Muscle of leg (tissue), 3 donors: ENCODE measurements at regions not wholly inside any gene's neighbourhood (a gene's known extent, or its start where the extent isn't known, plus 50 kb on each side); places are given as distances from the start of the nearest gene placed in this dataset.

Experiments
- DNase-seq: peaks from one replicate; pipeline ENCODE4 v3.0.0; 2013
- H3K27ac ChIP-seq: one replicate; pipeline ENCODE4 v1.5.1; 2013; ENCODE audit warnings: mild to moderate bottlenecking, low read length, control low read depth
- H3K27me3 ChIP-seq: one replicate; pipeline ENCODE4 v1.6.1; 2013; ENCODE audit warnings: low read length; ENCODE audit not compliant: control insufficient read depth, insufficient read depth
- H3K36me3 ChIP-seq: one replicate; pipeline ENCODE4 v1.6.1; 2013; ENCODE audit warnings: low read length; ENCODE audit not compliant: control insufficient read depth, insufficient read depth
- H3K4me1 ChIP-seq: one replicate; pipeline ENCODE4 v1.6.1; 2013; ENCODE audit warnings: low read length; ENCODE audit not compliant: control insufficient read depth, insufficient read depth
- H3K4me3 ChIP-seq: one replicate; pipeline ENCODE4 v1.5.1; 2013; ENCODE audit warnings: low read length, control low read depth
- H3K9me3 ChIP-seq: replicated peaks from 2 replicates; pipeline ENCODE4 v1.6.1; 2013; ENCODE audit warnings: low read depth, low read length; ENCODE audit not compliant: control insufficient read depth
- WGBS: methylation state at CpG from one replicate; pipeline ENCODE4 v1.1.5; 2013; ENCODE audit warnings: missing lambda C conversion rate; ENCODE audit not compliant: insufficient coverage; 5-methylcytosine and 5-hydroxymethylcytosine counted together

GRCh38 chr1:232139444-232139843, 490.5 kb downstream of the SIPA1L2 start:
- Histone ChIP-seq H3K9me3 (peaks cover 2% of the 10 kb centered on the region), H3K27ac (no peak overlapping the region), H3K27me3 (no peaks in the 10 kb centered on the region), H3K36me3 (no peaks in the 10 kb centered on the region), H3K4me1 (peaks cover 6% of the 10 kb centered on the region), H3K4me3 (no peak overlapping the region)
- DNase-seq, result no peak
- 40% methylated on average over 1 of the region's 6 CpGs for WGBS

GRCh38 chr1:232138044-232138443, 491.9 kb downstream of the SIPA1L2 start:
- 54% methylated on average over 6 of the region's 7 CpGs for WGBS
- Histone ChIP-seq H3K9me3 (peaks cover 2% of the 10 kb centered on the region), H3K36me3 (no peaks in the 10 kb centered on the region), H3K4me1 (peaks cover 3% of the 10 kb centered on the region), H3K4me3 (no peak overlapping the region), H3K27ac (no peak overlapping the region), H3K27me3 (no peaks in the 10 kb centered on the region)
- no peak for DNase-seq

GRCh38 chr1:232137066-232137465, 492.9 kb downstream of the SIPA1L2 start:
- H3K27me3 ChIP-seq, result no peaks in the 10 kb centered on the region
- no peaks in the 10 kb centered on the region for H3K36me3 ChIP-seq
- DNase-seq, result no peak
- no CpG with 5 or more reads among the region's 3 CpGs for WGBS
- H3K27ac ChIP-seq, result no peak overlapping the region
- H3K4me3 ChIP-seq, result no peak overlapping the region
- peaks cover 2% of the 10 kb centered on the region for H3K9me3 ChIP-seq
- no peaks in the 10 kb centered on the region for H3K4me1 ChIP-seq

GRCh38 chr1:232136136-232136535, 493.8 kb downstream of the SIPA1L2 start:
- DNase-seq, result no peak
- Histone ChIP-seq H3K4me1 (no peaks in the 10 kb centered on the region), H3K36me3 (no peaks in the 10 kb centered on the region), H3K27me3 (no peaks in the 10 kb centered on the region), H3K27ac (no peak overlapping the region), H3K9me3 (peaks cover 3% of the 10 kb centered on the region), H3K4me3 (no peak overlapping the region)
- WGBS, result 89% methylated on average over 4 of the region's 4 CpGs

GRCh38 chr1:232134365-232134764, 495.6 kb downstream of the SIPA1L2 start:
- Histone ChIP-seq H3K27ac (no peak overlapping the region), H3K36me3 (no peaks in the 10 kb centered on the region), H3K4me1 (no peaks in the 10 kb centered on the region)

GRCh38 chr1:232132572-232132971, 497.4 kb downstream of the SIPA1L2 start:
- Histone ChIP-seq H3K4me3 (no peak overlapping the region), H3K36me3 (no peaks in the 10 kb centered on the region), H3K9me3 (peaks cover 6% of the 10 kb centered on the region), H3K27me3 (no peaks in the 10 kb centered on the region), H3K27ac (no peak overlapping the region), H3K4me1 (no peaks in the 10 kb centered on the region)
- 80% methylated on average over 1 of the region's 1 CpG for WGBS
- no peak for DNase-seq

More at GRCh38 chr1:232134365-232134764, 495.6 kb downstream of the SIPA1L2 start:
- no peaks in the 10 kb centered on the region for H3K27me3 ChIP-seq
- no peak for DNase-seq
- H3K9me3 ChIP-seq, result peaks cover 6% of the 10 kb centered on the region
- H3K4me3 ChIP-seq, result no peak overlapping the region
- 60% methylated on average over 1 of the region's 2 CpGs for WGBS

GRCh38 chr1:232131715-232132391, 498.1 kb downstream of the SIPA1L2 start:
- no CpG with 5 or more reads among the region's 1 CpG for WGBS
- DNase-seq, result no peak
- Histone ChIP-seq H3K27ac (no peak overlapping the region), H3K9me3 (peaks cover 6% of the 10 kb centered on the region), H3K4me3 (no peak overlapping the region), H3K27me3 (no peaks in the 10 kb centered on the region), H3K4me1 (no peaks in the 10 kb centered on the region), H3K36me3 (no peaks in the 10 kb centered on the region)

- no peak for DNase-seq
- H3K9me3 ChIP-seq, result peaks cover 6% of the 10 kb centered on the region
- no peaks in the 10 kb centered on the region for H3K4me1 ChIP-seq
- no peak overlapping the region for H3K4me3 ChIP-seq
- H3K27ac ChIP-seq, result no peak overlapping the region
- no peaks in the 10 kb centered on the region for H3K27me3 ChIP-seq
- H3K36me3 ChIP-seq, result no peaks in the 10 kb centered on the region
- WGBS, result 83% methylated on average over 3 of the region's 4 CpGs
Observed at GRCh38 chr1:232130815-232131480, 499.0 kb downstream of the SIPA1L2 start.

GRCh38 chr1:232127190-232127589, 500.6 kb downstream of the DISC1 start:
- Histone ChIP-seq H3K36me3 (no peaks in the 10 kb centered on the region), H3K27ac (no peak overlapping the region), H3K9me3 (peaks cover 6% of the 10 kb centered on the region), H3K27me3 (no peaks in the 10 kb centered on the region), H3K4me1 (no peaks in the 10 kb centered on the region), H3K4me3 (no peak overlapping the region)
- WGBS, result 67% methylated on average over 1 of the region's 2 CpGs
- DNase-seq, result no peak

GRCh38 chr1:232123775-232124659, 497.4 kb downstream of the DISC1 start:
- no peaks in the 10 kb centered on the region for H3K36me3 ChIP-seq
- WGBS, result 74% methylated on average over 4 of the region's 9 CpGs
- H3K4me1 ChIP-seq, result no peaks in the 10 kb centered on the region

More at GRCh38 chr1:232123775-232124659, 497.4 kb downstream of the DISC1 start:
- no peak overlapping the region for H3K27ac ChIP-seq
- DNase-seq, result no peak
- H3K9me3 ChIP-seq, result no peaks in the 10 kb centered on the region
- no peaks in the 10 kb centered on the region for H3K27me3 ChIP-seq
- H3K4me3 ChIP-seq, result no peak overlapping the region
